ENCODE measurements at regions not wholly inside any gene's neighbourhood (a gene's known extent, or its start where the extent isn't known, plus 50 kb on each side); places are given as distances from the start of the nearest gene placed in this dataset.

GRCh38 chr18:61167902-61168301, 165.3 kb upstream of the CDH20 start:
- TF ChIP-seq POLR2A (IDR thresholded peaks at IDR 0.05; ENCODE audit: low read length) (no peak), GATA1 (IDR thresholded peaks at IDR 0.05; ENCODE audit: low read depth, low read length) (no peak)
